IMR-90 (cell line): ENCODE measurements at regions not wholly inside any gene's neighbourhood (a gene's known extent, or its start where the extent isn't known, plus 50 kb on each side); places are given as distances from the start of the nearest gene placed in this dataset.

ENCODE experiments used
- ATAC-seq: fragments of 200-7000 bp; cut with Tn5 transposase; 2 replicates; pipeline ENCODE4 v1.9.1; 2020; ENCODE audit warnings: low read depth, mild to moderate bottlenecking, moderate library complexity
- BruUV-seq: library from RNA; stranded (reverse); fragments of 400-500 nt; replicated peaks from 2 replicates; lab custom pipeline; 2021; lab: Mats Ljungman, UMichigan
- CTCF ChIA-PET: fragments of 300-600 bp; formaldehyde crosslinking; extraction: SDS; loops from one replicate; lab custom pipeline; 2021; ENCODE audit warnings: antibody characterized with exemption; lab: Yijun Ruan, JAX
- POLR2A ChIA-PET: fragments of 300-600 bp; sonication (Branson Sonifier 250); formaldehyde crosslinking; loops from one replicate; lab custom pipeline; 2022; ENCODE audit warnings: antibody characterized with exemption; ENCODE audit not compliant: unreplicated experiment; lab: Charles Lee
- DNase-seq: peaks from one replicate; pipeline ENCODE4 v3.0.0; 2013
- H2AFZ ChIP-seq: replicated peaks from 2 replicates; pipeline ENCODE3; 2013; ENCODE audit warnings: low read length, mild to moderate bottlenecking; ENCODE audit not compliant: poor library complexity
- H2AK5ac ChIP-seq: 2 replicates; pipeline ENCODE4 v1.6.1; 2013; ENCODE audit warnings: low read depth, low read length, inconsistent platforms
- H2AK9ac ChIP-seq: replicated peaks from 2 replicates; pipeline ENCODE3; 2013; ENCODE audit warnings: mild to moderate bottlenecking, low read depth, low read length, moderate library complexity; ENCODE audit not compliant: poor library complexity
- H2BK120ac ChIP-seq: 2 replicates; pipeline ENCODE4 v1.6.1; 2013; ENCODE audit warnings: low read depth, low read length, inconsistent platforms
- H2BK15ac ChIP-seq: 3 replicates; pipeline ENCODE4 v1.6.1; 2013; ENCODE audit warnings: low read depth, low read length, inconsistent platforms
- H2BK20ac ChIP-seq: 2 replicates; pipeline ENCODE4 v1.6.1; 2013; ENCODE audit warnings: low read depth, mild to moderate bottlenecking, inconsistent platforms, low read length, moderate library complexity
- H2BK5ac ChIP-seq: 2 replicates; pipeline ENCODE4 v1.6.1; 2013; ENCODE audit warnings: mild to moderate bottlenecking, low read depth, low read length, inconsistent platforms; ENCODE audit not compliant: poor library complexity, severe bottlenecking
- H3K14ac ChIP-seq: replicated peaks from 2 replicates; pipeline ENCODE4 v1.6.1; 2013; ENCODE audit warnings: low read depth, low read length, inconsistent platforms
- H3K18ac ChIP-seq: 2 replicates; pipeline ENCODE4 v1.6.1; 2013; ENCODE audit warnings: low read depth, low read length, control low read depth
- H3K23ac ChIP-seq: 2 replicates; pipeline ENCODE4 v1.6.1; 2013; ENCODE audit warnings: low read depth, low read length, inconsistent platforms
- H3K27ac ChIP-seq: 2 replicates; pipeline ENCODE4 v1.5.1; 2013; ENCODE audit warnings: mild to moderate bottlenecking, control low read depth, low read length; ENCODE audit not compliant: insufficient read depth
- H3K27me3 ChIP-seq: 2 replicates; pipeline ENCODE4 v1.6.1; 2013; ENCODE audit warnings: low read length; ENCODE audit not compliant: control insufficient read depth, insufficient read depth
- H3K36me3 ChIP-seq: 2 replicates; pipeline ENCODE4 v1.6.1; 2013; ENCODE audit warnings: low read length, mixed read lengths; ENCODE audit not compliant: control insufficient read depth, insufficient read depth
- H3K4ac ChIP-seq: 2 replicates; pipeline ENCODE4 v1.6.1; 2013; ENCODE audit warnings: low read depth, low read length, inconsistent platforms
- H3K4me1 ChIP-seq: 2 replicates; pipeline ENCODE4 v1.6.1; 2013; ENCODE audit warnings: low read length, mixed read lengths; ENCODE audit not compliant: control insufficient read depth, insufficient read depth
- H3K4me2 ChIP-seq: 2 replicates; pipeline ENCODE4 v1.6.1; 2013; ENCODE audit warnings: low read depth, mild to moderate bottlenecking, control low read depth, low read length, moderate library complexity
- H3K4me3 ChIP-seq: 2 replicates; pipeline ENCODE4 v1.5.1; 2013; ENCODE audit warnings: low read depth, mild to moderate bottlenecking, control low read depth, low read length, moderate library complexity; ENCODE audit not compliant: insufficient read depth
- H3K56ac ChIP-seq: 2 replicates; pipeline ENCODE4 v1.6.1; 2013; ENCODE audit warnings: low read length, inconsistent platforms; ENCODE audit not compliant: insufficient read depth; ENCODE audit errors: extremely low read depth
- H3K79me1 ChIP-seq, 2 experiments: 2 replicates each; pipeline ENCODE4 v1.6.1; 2013; ENCODE audit warnings: low read length in 2 of 2, inconsistent platforms in 1 of 2, low read depth in 1 of 2
- H3K9ac ChIP-seq: 2 replicates; pipeline ENCODE4 v1.6.1; 2013; ENCODE audit warnings: low read depth, low read length, control low read depth
- H3K9me1 ChIP-seq: 2 replicates; pipeline ENCODE4 v1.6.1; 2013; ENCODE audit warnings: low read length, inconsistent platforms; ENCODE audit not compliant: insufficient read depth
- H3K9me3 ChIP-seq: 2 replicates; pipeline ENCODE4 v1.6.1; 2013; ENCODE audit warnings: low read length; ENCODE audit not compliant: control insufficient read depth, insufficient read depth
- H4K20me1 ChIP-seq: 2 replicates; pipeline ENCODE4 v1.6.1; 2013; ENCODE audit warnings: low read length, inconsistent platforms; ENCODE audit not compliant: insufficient read depth
- H4K5ac ChIP-seq: 2 replicates; pipeline ENCODE4 v1.6.1; 2013; ENCODE audit warnings: mild to moderate bottlenecking, low read depth, low read length, control low read depth
- H4K8ac ChIP-seq, 2 experiments: 2 replicates each; pipeline ENCODE4 v1.6.1; 2013; ENCODE audit warnings: low read depth in 2 of 2, low read length in 2 of 2, control low read depth in 1 of 2, inconsistent platforms in 1 of 2
- H4K91ac ChIP-seq: 2 replicates; pipeline ENCODE4 v1.6.1; 2013; ENCODE audit warnings: low read depth, low read length, inconsistent platforms; ENCODE audit not compliant: insufficient read depth
- CHD1 ChIP-seq: IDR thresholded peaks from 2 replicates; pipeline ENCODE4 v1.6.1; 2012; ENCODE audit warnings: low read depth, low read length, improper control_type of control experiment
- CTCF ChIP-seq: conservative IDR thresholded peaks from 2 replicates; pipeline ENCODE4 v1.5.1; 2012; ENCODE audit warnings: mild to moderate bottlenecking, low read depth, low read length, improper control_type of control experiment
- FOS ChIP-seq: fragments of 150-350 bp; IDR thresholded peaks from 2 replicates; pipeline ENCODE4 v1.6.1; 2016; ENCODE audit warnings: low read depth, low read length
- RFX5 ChIP-seq: IDR thresholded peaks from 2 replicates; pipeline ENCODE4 v1.8.0; 2012; ENCODE audit warnings: low read depth, mild to moderate bottlenecking, low read length, moderate library complexity
- SMC3 ChIP-seq: fragments of 150-350 bp; IDR thresholded peaks from 2 replicates; pipeline ENCODE4 v1.6.1; 2016; ENCODE audit warnings: low read depth, mild to moderate bottlenecking, antibody characterized with exemption, low read length, moderate library complexity
- USF2 ChIP-seq: fragments of 150-350 bp; IDR thresholded peaks from 2 replicates; pipeline ENCODE4 v1.6.1; 2017; ENCODE audit warnings: mild to moderate bottlenecking, antibody characterized with exemption, low read length, low read depth
- WGBS, 2 experiments: methylation state at CpG; one replicate each; pipeline versions ENCODE4 v1.1.5 to v1.1.7; 2013; ENCODE audit warnings: missing lambda C conversion rate in 2 of 2; ENCODE audit not compliant: insufficient read length in 1 of 2; ENCODE audit errors: extremely low coverage in 2 of 2; 5-methylcytosine and 5-hydroxymethylcytosine counted together
- dilution Hi-C: fragments of 300-500 bp; cut with HindIII; formaldehyde crosslinking; loops from one replicate; pipeline ENCODE4 v1.14.3; 2018; ENCODE audit warnings: low sequenced_read_pairs; ENCODE audit not compliant: unreplicated experiment
- in situ Hi-C: fragments of 300-500 bp; cut with MboI; formaldehyde crosslinking; loops from 3 replicates; pipeline ENCODE4 v1.14.3; 2019; ENCODE audit warnings: low sequenced_read_pairs, inconsistent platforms, mixed read lengths
- intact Hi-C: fragments of 100-400 bp; cut with micrococcal nuclease; formaldehyde crosslinking; loops from 2 replicates; pipeline ENCODE4 v1.10.0; 2022

DNA sequence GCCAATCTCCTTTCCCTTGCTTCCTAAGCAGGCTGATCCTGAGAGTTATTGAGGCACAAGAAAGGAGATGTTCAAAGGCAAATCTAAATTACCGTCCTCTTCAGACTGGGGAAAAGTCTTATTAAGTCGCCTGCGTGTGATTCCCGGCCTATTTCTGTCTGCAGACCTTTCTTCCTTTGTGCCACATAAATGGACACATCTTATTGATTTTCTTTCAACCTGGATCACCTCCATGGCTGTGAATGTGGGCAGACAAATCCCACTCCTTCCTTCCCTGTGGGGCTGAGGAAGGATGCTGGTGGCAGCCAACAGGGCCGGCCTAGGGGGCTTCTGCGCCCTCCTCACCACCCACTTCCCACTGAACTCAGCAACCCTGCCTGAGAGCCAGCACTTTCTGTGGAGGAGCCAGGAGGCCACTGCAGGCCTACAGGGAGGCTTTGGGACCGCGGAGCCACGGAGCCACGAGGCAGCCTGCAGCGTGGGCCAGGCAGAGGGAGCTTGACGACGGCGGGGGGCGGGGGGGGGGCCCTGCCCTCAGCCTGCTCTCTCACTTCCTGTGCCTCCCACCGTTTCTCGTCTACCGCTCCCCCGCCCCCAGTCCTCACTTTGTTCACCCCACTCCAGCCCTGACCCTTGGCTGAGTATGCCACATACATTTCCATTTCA lies 73.6 kb upstream of the LMO1 start:
- Histone ChIP-seq H4K20me1 (no peaks in the 10 kb centered on the region), H3K4me3 (no peak overlapping the region), H2AFZ (no peak overlapping the region), H4K8ac (no peak overlapping the region), H3K9me3 (no peaks in the 10 kb centered on the region), H3K9me1 (no peaks in the 10 kb centered on the region), H2BK120ac (no peak overlapping the region), H3K23ac (no peak overlapping the region), H2AK9ac (no peak overlapping the region), H3K14ac (no peak overlapping the region), H3K27me3 (peaks cover 3% of the 10 kb centered on the region; the same call in 1 of the 2 replicates), H3K4ac (no peak overlapping the region), H3K18ac (no peak overlapping the region), H2BK15ac (no peak overlapping the region), H2BK5ac (no peak overlapping the region), H3K4me1 (no peaks in the 10 kb centered on the region), H3K4me2 (no peak overlapping the region), H4K91ac (no peak overlapping the region), H3K56ac (no peak overlapping the region), H3K27ac (no peak overlapping the region), H3K9ac (no peak overlapping the region), H2AK5ac (no peak overlapping the region), H2BK20ac (no peak overlapping the region), H3K36me3 (no peaks in the 10 kb centered on the region), H3K79me1 (no peaks in the 10 kb centered on the region), H4K5ac (no peak overlapping the region)
- ATAC-seq, result no peak
- no peak for TF ChIP-seq CTCF
- TF ChIP-seq FOS, result no peak
- no peak for TF ChIP-seq SMC3
- TF ChIP-seq CHD1, result no peak
- no peak for TF ChIP-seq RFX5
- no peak for TF ChIP-seq USF2
- in situ Hi-C loops (loop anchor here (10.0 kb wide), 1 partner anchor 228 kb away; no protein-coding TSS in a partner anchor), intact Hi-C loops (no loop called here), dilution Hi-C loops (no loop called here)
- 70% methylated on average over 6 of the region's 19 CpGs; no CpG with 5 or more reads in 1 of the 2 experiments for WGBS, 2 experiments
- DNase-seq, result no peak
- POLR2A ChIA-PET, result no interaction called here
- CTCF ChIA-PET, result no interaction called here
- BruUV-seq, result no TSS peak
